Activated CD4-positive, alpha-beta T cell treated with anti-CD3 and anti-CD28 coated beads, Interleukin-2, amount 50 U/mL, for 24 hours (primary cell): ENCODE measurements at regions not wholly inside any gene's neighbourhood (a gene's known extent, or its start where the extent isn't known, plus 50 kb on each side); places are given as distances from the start of the nearest gene placed in this dataset.

Experiments
- DNase-seq, 2 donors: peaks; one replicate each; pipeline ENCODE4 v3.0.0-alpha.2; 2020; ENCODE audit warnings: low read depth in 1 of 2, low spot score in 1 of 2

- no peak for DNase-seq
Observed at GRCh38 chr2:128922154-128922553, 603.5 kb upstream of the HS6ST1 start.

- no peak for DNase-seq
Observed at GRCh38 chr2:128925631-128926030, 607.0 kb upstream of the HS6ST1 start.

GRCh38 chr2:128930101-128930500 lies 611.4 kb upstream of the HS6ST1 start:
- DNase-seq = no peak

DNA sequence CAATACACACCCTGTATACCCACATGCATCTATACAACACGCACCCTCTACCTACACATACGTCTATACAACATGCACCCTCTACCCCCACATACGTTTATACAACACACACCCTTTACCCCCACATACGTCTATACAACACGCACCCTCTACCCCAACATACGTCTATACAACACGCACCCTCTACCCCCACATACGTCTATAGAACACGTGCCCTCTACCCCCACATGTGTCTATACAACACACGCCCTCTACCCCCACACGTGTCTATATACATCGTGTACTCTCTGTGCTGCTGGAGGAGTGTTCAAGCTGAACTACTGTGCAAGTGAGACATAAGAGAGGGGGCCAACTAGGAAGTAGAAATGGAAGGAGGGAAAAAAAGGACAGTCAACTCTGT lies 621.7 kb upstream of the HS6ST1 start:
- DNase-seq = no peak

DNA sequence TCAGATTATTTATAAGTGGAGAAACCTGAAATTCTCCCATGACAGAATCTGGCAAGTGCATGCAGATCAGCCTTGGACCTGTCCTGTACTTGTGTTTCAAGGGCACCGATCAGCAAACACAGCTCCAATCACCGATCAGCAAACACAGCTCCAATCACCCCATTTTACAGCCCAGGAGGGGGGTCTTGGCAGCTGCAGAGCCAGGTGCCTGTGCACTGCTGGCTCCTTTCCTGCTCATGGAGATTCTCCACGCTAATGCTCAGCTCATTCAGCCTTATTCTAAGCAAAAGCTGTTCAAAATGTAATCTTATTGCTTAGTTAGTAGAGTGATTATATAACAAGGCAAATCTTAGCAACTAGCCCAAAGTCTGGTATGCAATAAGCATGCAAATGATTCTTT lies 623.1 kb upstream of the HS6ST1 start:
- no peak for DNase-seq

DNA sequence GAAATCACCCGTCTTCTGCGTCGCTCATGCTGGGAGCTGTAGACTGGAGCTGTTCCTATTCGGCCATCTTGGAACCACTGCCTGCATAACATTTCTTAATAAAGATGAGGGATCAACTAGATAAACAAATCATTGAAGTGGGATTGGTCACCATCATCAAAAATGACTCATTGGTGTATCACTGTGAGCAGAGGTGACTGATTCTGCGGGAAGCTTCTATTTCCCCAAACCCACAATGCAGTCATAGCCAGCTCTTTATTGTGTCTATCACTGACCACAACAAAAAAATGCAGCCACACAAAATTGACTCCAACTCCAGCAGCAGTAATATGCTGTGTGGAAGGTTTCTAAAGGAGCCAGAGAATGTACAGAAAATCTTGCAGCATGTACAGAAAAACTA lies 630.7 kb upstream of the HS6ST1 start:
- DNase-seq = no peak

DNA sequence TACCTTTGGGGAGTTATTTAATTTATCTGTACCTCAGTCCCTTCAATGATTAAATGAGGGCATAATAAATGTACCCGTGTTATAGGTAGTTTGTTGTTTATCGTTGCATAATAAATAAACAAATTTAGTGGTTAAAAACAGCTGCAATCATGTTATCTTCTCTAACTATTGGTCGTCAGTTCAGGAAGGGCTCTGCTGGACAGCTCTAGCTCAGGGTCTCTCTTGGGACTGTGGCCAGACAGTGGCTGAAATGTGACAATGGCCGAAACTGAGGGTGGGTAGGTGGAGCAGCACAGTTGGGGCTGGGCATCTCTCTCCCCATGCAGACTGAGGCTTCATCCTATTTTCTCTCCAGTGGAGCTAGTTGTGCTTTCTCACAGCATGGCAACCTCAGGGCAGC lies 632.1 kb upstream of the HS6ST1 start:
- DNase-seq = no peak

GRCh38 chr2:128958241-128958640 lies 639.6 kb upstream of the HS6ST1 start:
- DNase-seq = no peak

GRCh38 chr2:128967646-128968045 lies 649.0 kb upstream of the HS6ST1 start:
- DNase-seq = no peak

- no peak for DNase-seq
Observed at GRCh38 chr2:128969374-128969773, 650.7 kb upstream of the HS6ST1 start.

- no peak for DNase-seq
Observed at GRCh38 chr2:128970332-128971116, 651.9 kb upstream of the HS6ST1 start.

GRCh38 chr2:128973566-128973965 lies 654.9 kb upstream of the HS6ST1 start:
- no peak for DNase-seq

DNA sequence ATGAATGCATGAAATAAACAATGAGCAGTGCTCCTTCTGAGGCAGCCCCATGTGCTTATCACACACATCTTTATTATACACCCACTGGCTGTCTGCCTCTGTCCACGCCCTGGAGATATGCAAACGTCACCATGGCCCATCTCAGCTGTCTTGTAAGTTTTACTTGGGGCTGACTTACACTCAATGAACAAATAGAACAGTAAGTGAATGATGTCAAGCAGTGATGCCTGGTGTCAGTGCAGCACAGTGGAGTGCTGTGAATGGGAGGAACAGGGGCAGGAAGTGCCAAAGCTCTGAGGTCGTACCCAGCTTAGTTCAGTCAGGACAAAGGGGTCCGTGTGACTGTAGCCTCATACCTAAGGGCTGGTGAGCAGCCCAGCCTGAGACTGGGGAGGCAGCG lies 659.5 kb upstream of the HS6ST1 start:
- DNase-seq = no peak

DNA sequence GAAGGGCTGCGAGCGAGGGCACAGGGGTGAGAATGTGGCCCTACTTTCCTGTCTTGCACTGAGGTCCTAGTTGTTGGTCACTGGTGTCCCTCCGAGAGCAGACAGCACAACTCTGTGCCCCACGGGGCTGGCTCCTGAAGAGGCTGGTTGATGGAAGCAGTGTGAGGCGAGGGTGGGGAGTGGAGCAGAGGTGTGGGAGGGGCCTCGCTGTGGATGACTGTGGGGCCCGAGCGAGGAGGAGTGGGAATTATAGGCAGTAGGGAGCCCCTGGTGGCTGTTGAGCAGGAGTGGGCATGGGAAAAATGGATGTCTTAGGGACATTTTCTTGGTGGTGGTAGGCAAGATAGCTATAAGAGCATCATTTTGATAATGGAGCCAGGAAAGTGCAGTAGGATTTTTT lies 660.5 kb upstream of the HS6ST1 start:
- DNase-seq = no peak

DNA sequence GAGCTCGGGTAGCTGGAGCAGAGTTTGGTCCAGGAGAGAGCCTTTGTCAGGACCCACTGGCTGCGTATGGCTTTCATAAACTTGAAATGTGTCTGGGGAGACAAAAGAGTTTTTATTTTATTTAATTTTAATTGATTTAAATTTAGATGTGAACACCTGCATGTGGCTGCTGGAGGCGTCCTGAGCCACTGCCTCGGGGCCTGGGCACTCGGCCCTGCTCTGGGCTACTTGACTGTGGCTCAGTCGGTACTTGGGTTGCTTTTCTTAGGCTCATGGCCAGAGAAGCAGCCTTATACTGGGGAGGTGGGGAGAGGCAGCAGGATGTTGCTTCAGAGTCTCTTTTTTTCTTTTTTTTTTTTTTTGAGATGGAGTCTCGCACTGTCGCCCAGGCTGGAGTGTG lies 661.8 kb upstream of the HS6ST1 start:
- no peak for DNase-seq

GRCh38 chr2:128981353-128981752 lies 662.7 kb upstream of the HS6ST1 start:
- no peak for DNase-seq

GRCh38 chr2:128982001-128982400 lies 663.3 kb upstream of the HS6ST1 start:
- no peak for DNase-seq

DNA sequence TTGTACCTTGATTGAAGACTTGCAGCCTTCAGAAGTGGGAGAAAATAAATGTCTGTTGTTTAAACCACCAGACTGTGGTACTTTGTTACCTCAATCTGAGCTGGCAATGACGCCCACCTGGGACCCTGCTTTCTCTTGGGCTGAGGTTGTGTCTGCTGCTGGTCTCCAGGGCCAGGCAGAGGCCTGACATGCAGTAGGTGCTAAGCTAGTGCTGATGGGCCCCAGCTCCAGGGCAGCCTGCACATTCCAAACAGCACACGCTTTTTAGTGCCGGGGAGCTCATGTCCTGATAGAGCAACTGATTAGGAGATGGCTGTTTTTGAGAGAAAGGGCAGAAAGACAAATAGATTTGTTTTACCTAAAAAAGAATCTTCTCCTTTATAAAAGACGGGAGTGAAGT lies 664.0 kb upstream of the HS6ST1 start:
- DNase-seq = no peak

- no peak for DNase-seq
Observed at GRCh38 chr2:128983094-128983493, 664.4 kb upstream of the HS6ST1 start.

DNA sequence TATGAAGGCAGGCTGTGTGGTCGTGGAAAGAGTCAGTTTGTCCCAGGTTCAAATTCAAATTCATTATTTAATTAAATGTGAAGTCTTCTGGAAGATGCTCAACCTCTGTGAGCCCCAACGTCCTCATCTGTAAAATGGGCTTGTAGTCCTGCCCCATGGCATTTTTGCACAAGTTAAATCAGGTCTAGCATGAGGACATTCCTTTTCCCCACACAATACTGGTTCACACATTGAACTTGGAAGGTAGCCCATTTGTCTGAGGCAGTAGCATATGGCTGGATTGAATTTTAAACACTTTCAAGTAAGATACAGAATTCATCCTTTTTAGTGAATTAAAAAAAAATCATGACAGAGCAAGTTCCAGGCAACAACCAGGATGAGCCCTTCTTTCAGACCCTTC lies 665.4 kb upstream of the HS6ST1 start:
- DNase-seq = no peak

DNA sequence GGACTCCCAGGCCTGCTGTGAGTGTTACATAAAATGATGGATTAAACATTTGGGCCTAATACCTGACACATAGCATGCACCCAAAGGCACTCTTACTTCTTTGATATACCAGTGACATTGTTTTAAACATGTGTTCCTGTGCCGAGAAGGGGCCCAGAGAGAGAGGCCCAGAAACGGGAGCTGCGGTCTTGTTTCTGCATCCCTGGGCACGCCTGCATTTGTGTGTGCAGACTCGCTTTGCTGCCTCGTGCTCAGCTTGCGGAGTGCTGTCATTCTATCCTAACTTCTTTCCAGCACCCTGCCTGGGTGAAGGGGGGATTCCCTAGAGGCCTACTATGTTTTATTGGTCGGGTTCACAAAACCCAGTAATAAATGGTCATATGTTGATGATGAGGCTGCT lies 666.2 kb upstream of the HS6ST1 start:
- no peak for DNase-seq

- DNase-seq = no peak
Observed at GRCh38 chr2:128986026-128986715, 667.5 kb upstream of the HS6ST1 start.

DNA sequence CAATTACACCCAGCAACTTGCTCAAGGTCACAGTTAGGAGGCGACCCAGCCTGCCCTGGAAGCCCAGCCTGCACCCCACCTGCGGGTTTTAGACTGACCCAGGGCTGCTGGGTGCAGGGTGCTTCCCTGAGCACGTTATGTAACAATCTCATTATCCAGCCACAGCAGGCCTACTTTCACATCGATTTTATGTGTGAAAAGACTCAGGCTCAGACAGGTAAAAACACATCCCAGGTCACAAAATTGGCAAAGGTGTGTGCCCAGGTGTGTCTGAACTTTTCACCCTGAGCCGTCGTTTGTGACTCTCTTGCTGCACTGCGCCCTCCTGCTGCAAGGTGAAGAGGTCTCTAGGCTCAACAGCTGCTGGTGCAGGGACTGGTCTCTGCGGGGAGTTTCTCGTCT lies 668.2 kb upstream of the HS6ST1 start:
- no peak for DNase-seq
